OCI-LY1 (cell line): ENCODE measurements at regions not wholly inside any gene's neighbourhood (a gene's known extent, or its start where the extent isn't known, plus 50 kb on each side); places are given as distances from the start of the nearest gene placed in this dataset.

Experiments used
- CTCF ChIP-seq: fragments of 200-600 bp; sonication (generic), shearing (Covaris generic); IDR thresholded peaks from 2 replicates; pipeline ENCODE4 v1.5.1; 2017; ENCODE audit warnings: mild to moderate bottlenecking, antibody characterized with exemption, low read length, moderate library complexity, mixed read lengths
- EZH2 ChIP-seq: fragments of 200-600 bp; sonication (generic), shearing (Covaris generic); IDR thresholded peaks from 2 replicates; pipeline ENCODE4 v1.8.0; 2017; ENCODE audit warnings: borderline replicate concordance, mixed run types, mild to moderate bottlenecking, antibody characterized with exemption, low read length, moderate library complexity, mixed read lengths

- TF ChIP-seq CTCF (no peak), EZH2 (no peak)
These were observed 1183.6 kb upstream of the ATXN8OS start for GRCh38 chr13:68923995-68924394.
